HG03457 (cell line): ENCODE measurements at regions not wholly inside any gene's neighbourhood (a gene's known extent, or its start where the extent isn't known, plus 50 kb on each side); places are given as distances from the start of the nearest gene placed in this dataset.
"Not testable (repeated sequence)": the region's sequence is repeated elsewhere in the genome, so short reads cannot be mapped to it uniquely, and the experiment has no call there.

Source experiments
- ATAC-seq: cut with Tn5 transposase; IDR thresholded peaks from one replicate; pipeline ENCODE4 v1.9.1; 2021; ENCODE audit warnings: moderate number of reproducible peaks; ENCODE audit not compliant: unreplicated experiment

- ATAC-seq, result no peak
Observed at GRCh38 chr2:242001853-242002252, 132.3 kb downstream of the RTP5 start.

- ATAC-seq, result no peak
Observed at GRCh38 chr2:242002944-242003343, 133.4 kb downstream of the RTP5 start.

GRCh38 chr2:242004223-242004901 lies 134.8 kb downstream of the RTP5 start:
- no peak for ATAC-seq

- no peak for ATAC-seq
Observed at GRCh38 chr2:242004902-242005230, 135.3 kb downstream of the RTP5 start.

- not testable (repeated sequence) for ATAC-seq
Observed at GRCh38 chr2:242006091-242006634, 136.6 kb downstream of the RTP5 start.

- ATAC-seq, result not testable (repeated sequence)
Observed at GRCh38 chr2:242008908-242009307, 139.4 kb downstream of the RTP5 start.

GRCh38 chr2:242009846-242010245 lies 140.3 kb downstream of the RTP5 start:
- not testable (repeated sequence) for ATAC-seq

GRCh38 chr2:242010252-242011166 lies 141.0 kb downstream of the RTP5 start:
- ATAC-seq, result not testable (repeated sequence)

- no peak for ATAC-seq
Observed at GRCh38 chr2:242011167-242011513, 141.6 kb downstream of the RTP5 start.

GRCh38 chr2:242011516-242011915 lies 142.0 kb downstream of the RTP5 start:
- ATAC-seq, result no peak

- no peak for ATAC-seq
Observed at GRCh38 chr2:242011991-242012764, 142.6 kb downstream of the RTP5 start.

GRCh38 chr2:242012956-242013764 lies 143.6 kb downstream of the RTP5 start:
- no peak for ATAC-seq

- ATAC-seq, result no peak
Observed at GRCh38 chr2:242013771-242014170, 144.2 kb downstream of the RTP5 start.

- ATAC-seq, result no peak
Observed at GRCh38 chr2:242015108-242016065, 145.9 kb downstream of the RTP5 start.

GRCh38 chr2:242017086-242017485 lies 147.6 kb downstream of the RTP5 start:
- no peak for ATAC-seq

- not testable (repeated sequence) for ATAC-seq
Observed at GRCh38 chr2:242018416-242018815, 148.9 kb downstream of the RTP5 start.

- no peak for ATAC-seq
Observed at GRCh38 chr2:242019344-242019743, 149.8 kb downstream of the RTP5 start.

GRCh38 chr2:242020196-242021004 lies 150.9 kb downstream of the RTP5 start:
- no peak for ATAC-seq
